Activated T-cell treated with anti-CD3 and anti-CD28 coated beads for 48 hours (primary cell): ENCODE measurements at regions not wholly inside any gene's neighbourhood (a gene's known extent, or its start where the extent isn't known, plus 50 kb on each side); places are given as distances from the start of the nearest gene placed in this dataset.

Experiments
- DNase-seq: peaks from one replicate; pipeline ENCODE4 v3.0.0-alpha.2; 2020; ENCODE audit warnings: low read depth

GRCh38 chr18:68623342-68623741 lies 91.6 kb downstream of the TMX3 start:
- peak; percentile 10 for DNase-seq

- DNase-seq, result no peak
Observed at GRCh38 chr18:68611311-68611710, 103.6 kb downstream of the TMX3 start.

- DNase-seq, result no peak
Observed at GRCh38 chr18:68608851-68609490, 105.9 kb downstream of the TMX3 start.

- DNase-seq, result no peak
Observed at GRCh38 chr18:68607852-68608251, 107.1 kb downstream of the TMX3 start.

- no peak for DNase-seq
Observed at GRCh38 chr18:68604256-68604655, 110.7 kb downstream of the TMX3 start.

GRCh38 chr18:68596016-68596415 lies 118.9 kb downstream of the TMX3 start:
- no peak for DNase-seq

GRCh38 chr18:68588169-68588568 lies 126.7 kb downstream of the TMX3 start:
- no peak for DNase-seq

GRCh38 chr18:68583685-68584084 lies 131.2 kb downstream of the TMX3 start:
- no peak for DNase-seq

GRCh38 chr18:68574311-68574710 lies 140.6 kb downstream of the TMX3 start:
- no peak for DNase-seq

GRCh38 chr18:68569936-68570335 lies 145.0 kb downstream of the TMX3 start:
- no peak for DNase-seq

GRCh38 chr18:68568364-68569155 lies 146.3 kb downstream of the TMX3 start:
- no peak for DNase-seq

GRCh38 chr18:68566991-68567390 lies 147.9 kb downstream of the TMX3 start:
- DNase-seq, result no peak

- DNase-seq, result no peak
Observed at GRCh38 chr18:68564961-68565360, 149.9 kb downstream of the TMX3 start.

GRCh38 chr18:68564351-68564750 lies 150.6 kb downstream of the TMX3 start:
- no peak for DNase-seq

GRCh38 chr18:68560128-68560527 lies 154.8 kb downstream of the TMX3 start:
- no peak for DNase-seq

- no peak for DNase-seq
Observed at GRCh38 chr18:68557183-68557582, 157.7 kb downstream of the TMX3 start.

GRCh38 chr18:68555879-68556301 lies 159.0 kb downstream of the TMX3 start:
- no peak for DNase-seq

GRCh38 chr18:68548904-68549870 lies 165.7 kb downstream of the TMX3 start:
- no peak for DNase-seq

- DNase-seq, result no peak
Observed at GRCh38 chr18:68543344-68543743, 171.6 kb downstream of the TMX3 start.

- DNase-seq, result no peak
Observed at GRCh38 chr18:68542846-68543245, 172.1 kb downstream of the TMX3 start.

GRCh38 chr18:68533641-68534040 lies 181.3 kb downstream of the TMX3 start:
- no peak for DNase-seq

GRCh38 chr18:68532328-68532885 lies 182.5 kb downstream of the TMX3 start:
- no peak for DNase-seq
